NCI-H2029 treated with DMSO at 0.1 percent for 48 hours (cell line): ENCODE measurements at regions not wholly inside any gene's neighbourhood (a gene's known extent, or its start where the extent isn't known, plus 50 kb on each side); places are given as distances from the start of the nearest gene placed in this dataset.
"Not testable (repeated sequence)": the region's sequence is repeated elsewhere in the genome, so short reads cannot be mapped to it uniquely, and the experiment has no call there.

ENCODE experiments used
- DNase-seq: peaks from one replicate; lab custom pipeline; 2025; lab: John Stamatoyannopoulos, UW

DNA sequence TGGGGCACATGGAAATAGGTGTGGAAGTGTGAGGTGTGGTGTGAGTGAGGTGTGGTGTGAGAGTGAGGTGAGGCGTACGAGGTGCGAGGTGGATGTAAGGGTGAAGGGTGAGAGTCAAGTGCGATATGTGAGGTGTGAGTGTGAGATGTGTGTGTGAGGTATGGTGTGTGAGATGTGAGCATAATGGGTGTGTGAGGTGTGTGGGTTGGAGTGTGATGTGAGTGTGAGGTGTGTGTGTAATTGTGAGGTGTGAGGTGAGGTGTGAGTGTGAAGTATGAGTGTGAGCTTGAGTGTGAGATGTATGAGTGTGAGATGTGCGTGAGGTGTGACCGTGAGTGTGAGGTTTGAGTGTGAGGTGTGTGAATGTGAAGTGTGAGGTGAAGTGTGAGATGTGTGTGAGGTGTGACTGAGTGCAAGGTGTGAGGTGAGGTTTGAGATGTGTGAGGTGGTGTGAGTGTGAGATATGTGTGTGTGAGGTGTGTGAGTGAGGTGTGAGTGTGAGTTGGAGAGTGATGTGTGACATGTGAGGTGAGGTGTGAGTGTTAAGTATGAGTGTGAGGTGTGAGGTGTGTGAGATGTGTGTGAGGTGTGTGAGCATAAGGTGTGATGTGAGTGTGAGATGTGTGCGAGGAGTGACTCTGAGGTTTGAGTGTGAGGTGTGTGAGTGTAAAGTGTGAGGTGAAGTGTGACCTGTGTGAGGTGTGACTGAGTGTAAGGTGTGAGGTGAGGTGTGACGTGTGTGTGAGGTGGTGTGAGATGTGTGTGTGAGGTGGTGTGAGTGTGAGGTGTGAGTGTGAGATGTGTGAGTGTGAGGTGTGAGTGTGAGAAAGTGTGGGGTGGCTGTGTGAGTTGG, 354.0 kb downstream of the FOXL1 start:
- no peak for DNase-seq

DNA sequence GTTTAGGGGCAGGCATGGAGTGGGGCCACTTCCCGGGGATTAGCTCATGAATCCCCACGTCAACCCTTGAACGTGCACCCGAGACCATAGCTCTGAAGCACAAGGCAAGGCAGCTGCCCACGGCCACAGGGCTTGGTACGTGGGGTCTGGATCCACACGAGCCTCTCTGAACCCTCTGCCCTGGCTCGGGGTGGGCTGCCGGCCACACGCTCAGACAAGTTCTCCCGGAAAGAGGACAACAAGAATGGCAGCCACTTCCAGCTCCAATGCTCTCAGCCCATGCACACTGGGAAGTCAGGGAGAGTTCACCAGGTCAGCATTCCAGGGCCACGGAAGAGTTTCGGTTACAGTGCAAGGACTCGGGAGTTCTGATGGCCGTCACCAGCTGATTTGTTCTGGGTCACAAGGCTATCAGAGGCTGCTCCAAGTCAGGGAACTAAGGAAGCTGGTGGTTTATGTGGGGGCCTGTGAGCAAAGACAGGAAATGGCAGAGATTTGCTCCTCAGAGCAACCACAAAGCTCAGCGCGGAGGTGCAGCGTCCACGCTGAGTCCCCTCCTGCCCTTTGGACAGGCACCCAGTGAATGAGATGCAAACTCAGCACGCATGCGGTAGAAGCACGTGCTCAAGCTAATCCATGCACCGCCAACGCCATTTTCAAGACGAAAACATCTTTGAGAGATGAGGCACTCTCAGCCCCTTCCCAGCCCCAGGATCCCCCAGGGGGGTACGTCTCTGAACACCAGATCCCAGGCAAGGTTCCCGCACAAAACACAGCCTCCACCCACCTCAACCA, 356.4 kb downstream of the FOXL1 start:
- DNase-seq: no peak

DNA sequence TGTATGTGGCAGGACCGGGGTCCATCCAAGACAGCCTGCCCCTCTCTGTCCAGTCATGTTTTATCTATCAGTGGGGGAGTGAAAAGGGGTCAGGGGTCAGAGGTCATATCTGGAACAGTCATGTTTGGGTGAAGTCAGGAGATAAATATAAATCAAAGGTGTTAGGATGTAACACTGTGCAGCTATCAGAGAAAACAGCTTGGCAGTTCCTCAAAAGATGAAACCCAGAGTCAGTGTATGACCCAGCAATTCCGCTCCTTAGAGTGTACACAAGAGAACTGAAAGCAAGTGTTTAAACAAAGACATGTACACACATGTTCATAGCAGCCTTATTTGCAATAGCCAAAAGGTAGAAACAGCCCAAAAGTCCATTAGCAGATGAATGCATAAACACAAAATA, 361.3 kb downstream of the FOXL1 start:
- no peak for DNase-seq

DNA sequence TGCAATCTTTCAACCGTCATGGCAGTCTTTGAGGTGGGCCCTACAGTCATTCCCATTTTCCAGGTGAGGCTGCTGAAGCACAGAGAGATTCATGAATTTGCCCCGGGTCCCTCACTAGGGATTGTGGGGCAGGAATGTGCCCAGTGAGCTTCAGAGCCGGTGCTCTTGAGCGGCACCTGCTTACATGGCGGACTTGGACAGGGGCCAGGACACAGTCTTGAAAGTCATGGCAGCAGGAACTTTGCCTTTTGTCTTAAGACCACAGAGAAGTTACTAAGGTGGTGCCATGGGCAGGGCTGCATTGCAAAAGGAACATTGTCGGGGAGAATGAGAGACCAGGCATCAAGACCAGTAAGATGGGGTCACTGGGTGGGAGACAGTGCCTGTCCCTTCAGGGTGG, 363.4 kb downstream of the FOXL1 start:
- no peak for DNase-seq

DNA sequence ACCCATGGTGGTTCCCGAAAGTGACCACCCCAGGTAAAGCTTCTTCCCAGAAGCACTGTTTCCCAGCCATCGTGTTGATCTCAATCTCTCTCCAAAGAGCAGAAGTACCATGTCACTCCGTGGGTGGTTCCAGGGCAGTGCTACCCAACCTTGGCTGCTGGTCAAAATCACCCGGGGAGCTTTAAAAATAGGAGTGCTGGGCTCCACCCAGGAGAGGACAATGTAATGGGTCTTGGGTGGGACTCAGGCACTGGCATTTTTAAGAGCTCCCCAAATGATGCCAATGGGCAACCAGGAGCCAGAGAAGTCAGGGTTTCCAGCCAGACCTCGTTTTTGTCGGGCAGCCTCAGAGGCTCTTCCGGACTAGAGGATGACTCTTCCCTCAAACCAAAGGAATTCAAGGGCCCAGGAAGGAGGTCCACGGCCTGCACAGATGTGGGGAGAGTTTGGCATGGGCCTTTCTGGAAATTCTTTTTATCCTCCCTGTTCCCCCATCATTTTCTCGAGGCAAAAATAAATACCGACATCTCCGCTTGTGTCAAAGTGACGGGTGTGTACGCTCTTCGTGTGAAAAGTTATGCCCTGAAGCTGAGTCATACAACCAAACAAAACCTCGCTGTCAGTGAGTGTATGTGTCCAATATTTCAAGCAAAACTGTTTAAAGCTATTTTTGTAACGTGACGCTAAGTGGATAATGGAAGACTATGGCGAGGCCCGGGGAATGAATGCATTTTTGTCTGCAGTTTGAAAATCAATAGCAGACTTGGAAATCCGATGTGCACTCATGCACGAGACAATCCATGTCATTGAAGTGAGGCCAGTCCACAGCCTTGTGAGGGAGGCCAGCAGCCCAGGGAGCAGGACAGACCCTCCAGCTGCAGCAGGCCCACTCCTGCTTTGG, 364.1 kb downstream of the FOXL1 start:
- DNase-seq: no peak

DNA sequence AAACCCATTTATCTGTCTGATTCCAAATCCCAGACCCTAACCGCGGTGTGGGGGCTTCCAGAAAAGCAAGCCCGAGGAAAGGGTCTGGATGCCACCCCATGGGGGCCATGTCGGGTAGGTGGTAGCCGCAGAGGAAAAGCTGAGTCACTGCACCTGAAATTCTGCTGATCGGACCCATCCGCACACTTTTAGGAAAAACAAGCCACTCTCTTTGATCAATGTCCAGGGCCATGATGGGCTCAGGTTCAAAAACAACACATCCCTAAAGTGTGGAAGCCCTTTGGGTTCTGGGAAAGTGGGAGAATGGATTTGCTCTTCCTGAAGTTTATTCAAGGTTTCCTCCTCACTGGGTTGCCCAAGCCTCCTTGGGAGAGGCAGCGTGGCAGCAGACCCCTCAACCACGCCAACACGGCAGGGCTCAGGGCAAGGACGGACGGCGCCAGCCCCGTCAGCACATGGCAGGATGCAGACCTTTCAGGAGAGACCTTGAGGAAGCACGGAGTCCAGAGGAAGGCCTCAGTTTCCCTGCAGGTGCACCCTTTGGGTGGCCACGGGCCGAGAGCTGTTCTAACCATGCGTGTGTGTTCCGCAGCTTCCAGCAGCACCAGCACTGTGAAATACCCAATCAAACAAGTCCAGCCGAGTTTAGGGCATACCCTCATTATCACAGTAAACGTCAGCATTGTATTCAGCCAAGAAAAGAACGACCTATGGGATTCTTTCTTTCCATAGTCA, 367.0 kb downstream of the FOXL1 start:
- DNase-seq: no peak

DNA sequence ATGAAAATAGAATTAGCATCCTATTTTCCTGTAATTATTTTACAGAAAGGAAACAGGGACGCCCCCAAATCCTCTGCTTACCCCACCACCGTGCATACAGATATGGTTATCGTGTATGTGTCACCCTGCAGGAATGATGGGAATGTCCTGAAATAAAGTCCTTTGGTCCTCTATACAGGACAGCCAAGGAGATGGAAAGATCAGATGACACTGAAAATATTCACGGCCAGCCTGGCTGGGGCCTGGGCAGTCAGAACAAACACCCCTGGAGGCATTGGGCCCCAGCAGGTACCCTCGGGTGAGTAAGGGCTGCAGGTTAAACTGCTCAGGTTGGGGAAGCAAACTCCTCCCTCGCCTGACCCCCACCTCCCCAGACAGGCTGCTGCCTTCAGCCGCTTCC, 368.0 kb downstream of the FOXL1 start:
- DNase-seq: no peak

DNA sequence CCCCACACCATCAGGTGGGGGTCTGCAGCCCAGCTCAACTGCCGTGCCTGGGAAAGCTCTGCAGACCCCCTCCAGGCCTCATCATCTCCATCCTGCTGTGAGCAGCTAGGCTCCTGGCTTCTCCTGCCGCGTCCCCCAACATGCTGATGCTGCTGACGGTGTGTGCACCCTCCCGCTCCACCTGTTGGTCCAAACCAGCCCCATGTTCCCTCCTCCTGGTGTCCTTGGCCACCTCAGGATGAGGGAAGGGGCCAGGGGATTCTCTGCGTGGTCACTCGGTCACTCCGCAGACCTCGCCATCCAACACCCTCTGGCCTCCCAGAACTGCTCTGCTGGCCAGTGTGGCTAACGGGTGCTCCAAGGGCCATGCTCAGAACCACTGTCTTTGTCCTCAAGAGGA, 368.6 kb downstream of the FOXL1 start:
- DNase-seq: no peak

DNA sequence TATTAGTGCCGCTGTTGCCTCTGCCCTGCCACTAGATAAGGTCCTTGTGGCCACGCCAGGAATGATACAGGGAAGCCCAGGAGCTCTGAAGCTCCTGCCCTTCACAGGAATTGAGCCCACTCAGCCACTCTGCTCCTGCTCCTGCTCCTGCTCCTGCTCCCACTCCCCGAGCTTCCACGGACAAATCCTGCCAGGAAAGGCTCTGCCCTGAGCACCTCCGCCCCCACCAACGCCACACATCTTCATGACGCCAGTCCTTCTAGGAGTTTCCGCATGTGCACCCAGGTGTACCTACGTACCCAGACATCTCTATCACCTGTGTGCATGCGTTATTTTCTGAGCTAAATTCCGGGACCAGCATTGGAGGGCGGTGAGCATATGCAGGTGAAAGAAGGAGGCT, 369.1 kb downstream of the C16orf95 start:
- no peak for DNase-seq

DNA sequence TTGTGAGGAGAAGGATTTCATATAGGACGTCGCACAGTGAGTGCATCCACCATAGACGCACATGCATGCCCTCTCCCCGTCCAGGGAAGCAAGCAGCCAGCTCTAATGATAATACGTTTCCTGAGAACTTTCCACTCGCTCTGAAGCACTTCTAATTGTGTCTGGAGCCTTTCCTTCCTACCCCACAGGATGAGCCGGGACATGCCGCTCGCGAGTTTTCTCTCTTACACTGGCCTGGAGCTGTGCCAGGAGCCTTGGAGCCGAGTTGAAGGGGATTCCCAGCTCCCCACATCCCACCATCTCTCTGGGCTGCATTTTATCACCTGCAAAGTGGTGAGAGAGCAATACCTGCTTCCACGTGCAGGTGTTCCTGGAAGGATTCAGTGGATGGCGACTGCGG, 368.1 kb downstream of the C16orf95 start:
- no peak for DNase-seq

DNA sequence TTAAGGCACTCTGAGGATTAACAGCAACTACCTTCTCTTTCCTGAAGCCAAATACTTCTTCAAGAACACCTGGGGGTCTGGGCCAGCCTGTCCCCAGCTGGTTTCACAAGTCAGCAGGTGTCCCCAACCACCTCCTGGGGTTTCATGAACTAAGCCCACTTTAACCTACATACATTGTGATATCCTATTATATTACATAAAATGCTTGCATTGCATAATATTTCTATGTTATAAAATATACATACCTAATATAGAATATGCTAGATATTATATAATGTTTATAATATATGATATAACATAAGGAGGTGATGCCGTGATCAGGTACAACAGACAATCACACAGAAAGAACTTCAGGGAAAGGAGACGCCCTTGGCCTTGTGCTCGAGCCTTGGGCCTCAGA, 367.6 kb downstream of the C16orf95 start:
- no peak for DNase-seq

DNA sequence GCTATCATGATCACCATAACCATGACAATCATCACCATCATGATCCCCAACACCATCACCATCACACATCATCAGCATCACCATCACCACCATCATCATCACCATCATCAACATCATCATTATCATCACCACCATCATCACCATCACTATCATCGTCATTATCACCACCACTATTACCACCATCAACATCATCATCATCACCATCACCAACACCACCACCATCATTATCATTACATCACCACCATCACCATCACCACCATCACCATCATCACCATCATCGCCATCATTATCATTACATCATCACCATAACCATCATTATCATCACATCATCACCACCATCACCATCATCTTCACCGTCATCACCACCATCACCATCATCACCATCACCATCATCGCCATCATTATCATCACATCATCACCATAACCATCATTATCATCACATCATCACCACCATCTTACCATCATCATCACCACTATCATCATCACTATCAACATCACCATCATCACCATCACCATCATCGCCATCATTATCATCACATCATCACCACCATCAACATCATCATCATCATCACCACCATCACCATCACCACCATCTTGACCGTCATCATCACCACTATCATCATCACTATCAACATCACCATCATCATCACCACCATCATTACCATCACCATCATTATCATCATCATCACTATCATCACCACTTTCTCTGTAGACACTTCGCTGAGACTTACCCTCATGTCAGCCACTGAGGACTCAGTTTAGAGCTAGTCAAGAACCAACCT, 366.0 kb downstream of the C16orf95 start:
- DNase-seq: no peak

DNA sequence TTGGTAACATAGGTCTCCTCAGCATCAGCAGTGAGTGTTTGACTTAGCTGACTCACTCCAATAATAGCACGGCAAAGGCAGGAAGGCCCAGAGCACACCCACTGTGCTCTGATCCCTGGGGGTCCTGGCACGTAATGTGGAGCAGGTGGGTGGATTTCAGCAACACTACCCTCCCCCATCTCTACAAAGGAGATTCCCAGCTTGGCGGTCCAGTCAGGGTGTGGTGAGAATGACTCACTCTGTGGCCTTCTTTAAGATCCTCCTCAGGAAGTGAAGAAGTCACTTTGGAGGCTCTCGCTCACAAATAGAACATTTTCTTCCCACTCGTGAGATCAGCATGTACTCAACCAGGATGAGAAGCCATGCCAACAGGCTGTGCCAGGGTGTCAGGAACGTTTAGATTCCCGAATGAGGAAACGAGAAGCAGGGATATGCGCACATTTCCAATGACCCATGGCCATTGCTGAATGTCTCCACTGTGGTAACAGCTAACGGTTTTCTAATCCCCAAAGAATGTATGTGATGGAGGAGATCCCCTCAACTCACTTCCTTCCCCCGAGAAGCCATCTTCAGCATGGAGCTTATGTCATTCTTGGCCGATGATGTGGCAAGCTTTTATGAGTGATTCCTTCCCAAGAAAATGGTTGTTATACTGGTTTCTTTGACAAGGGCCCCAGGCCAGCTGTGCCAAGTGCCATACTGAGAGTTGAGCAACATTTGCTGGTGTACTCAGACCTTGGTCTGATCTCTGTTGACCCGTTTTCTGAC, 365.2 kb downstream of the C16orf95 start:
- no peak for DNase-seq

DNA sequence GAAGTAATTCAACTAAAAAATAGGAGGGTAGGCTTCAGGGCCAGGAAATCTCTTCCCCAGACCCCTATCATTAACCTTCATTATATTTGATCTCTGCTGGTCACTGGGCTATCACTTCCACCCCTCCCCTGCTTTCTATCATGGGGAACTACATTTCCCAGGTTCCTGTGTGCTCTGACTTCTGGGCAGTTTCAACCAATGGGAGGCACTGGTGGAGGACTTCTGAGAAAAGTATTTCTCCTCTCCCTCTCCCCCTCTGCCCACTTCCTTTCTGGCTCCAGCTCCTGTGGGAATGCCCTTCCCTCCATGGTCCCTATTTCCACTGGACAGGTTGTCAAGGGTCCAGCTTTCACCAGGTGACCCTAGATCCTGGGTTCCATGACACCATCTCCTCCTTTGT, 364.4 kb downstream of the C16orf95 start:
- no peak for DNase-seq

DNA sequence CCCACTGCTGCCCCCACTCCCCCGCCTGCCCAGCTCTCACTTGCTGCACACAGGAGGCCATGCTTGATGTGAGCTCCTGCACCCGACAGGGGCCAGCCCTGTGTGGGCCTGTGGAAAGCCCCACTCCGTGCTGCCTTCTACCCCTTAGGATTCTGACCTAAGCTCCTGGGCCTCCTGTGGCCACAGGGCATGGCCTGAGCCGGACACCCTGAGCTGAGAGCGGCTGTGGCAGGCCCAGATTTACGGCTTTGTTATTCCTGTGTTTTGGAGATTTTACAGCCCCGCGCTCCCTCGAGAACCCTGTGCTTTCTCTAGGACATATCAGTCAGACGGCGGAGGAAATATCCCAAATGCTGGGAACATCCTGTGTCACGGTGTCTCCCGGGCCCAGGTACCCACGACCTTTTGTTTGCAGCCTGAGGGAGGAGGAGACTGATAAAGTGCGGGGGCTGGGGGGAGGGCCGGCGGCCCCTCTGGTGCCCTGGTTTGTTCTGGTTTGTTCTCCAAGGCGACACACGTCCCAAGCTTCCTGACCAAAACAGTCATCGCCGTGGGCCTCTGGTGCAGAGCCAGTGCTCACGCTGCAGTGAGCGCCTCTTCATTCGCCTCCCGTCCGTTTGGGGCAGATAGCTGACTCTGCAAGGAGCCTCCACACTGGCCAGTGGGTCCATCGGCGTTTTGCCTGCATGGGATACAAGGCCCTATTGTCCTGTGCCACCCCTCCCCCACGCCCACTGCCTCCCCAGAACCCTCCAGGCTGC, 363.4 kb downstream of the C16orf95 start:
- no peak for DNase-seq

DNA sequence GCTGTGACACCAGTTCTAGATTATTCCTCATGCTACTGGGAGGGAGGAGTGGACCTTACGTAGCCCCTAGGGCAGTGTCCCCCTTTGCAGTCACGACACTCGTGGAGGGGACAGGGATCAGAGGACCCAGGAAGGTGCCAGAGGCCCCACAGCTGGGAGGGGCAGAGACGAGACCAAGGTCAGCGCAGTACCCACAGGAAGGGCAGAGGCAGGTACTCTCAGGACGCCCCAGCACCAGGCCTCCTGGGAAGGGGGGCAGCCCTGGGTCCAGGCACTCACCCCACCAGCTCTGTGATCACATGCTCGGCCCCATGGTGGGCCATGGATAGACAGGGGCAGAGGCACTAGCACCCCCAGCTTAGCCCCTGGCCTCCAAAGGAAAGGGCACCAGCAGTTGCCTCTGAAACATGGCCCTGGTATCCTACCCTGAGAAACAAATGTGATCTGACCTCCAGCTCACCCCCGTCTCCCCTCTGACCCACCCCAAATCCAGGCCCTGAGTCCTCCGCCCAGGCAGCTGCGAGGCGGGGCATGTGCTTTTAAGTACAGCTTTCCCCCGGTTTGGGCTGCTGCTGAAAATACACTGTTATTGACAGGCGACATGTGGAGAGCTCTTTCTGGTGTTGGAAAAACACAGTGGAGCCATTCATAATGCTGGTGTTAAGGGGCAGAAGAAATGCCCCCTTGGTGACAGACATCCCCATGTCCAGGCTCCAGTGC, 361.9 kb downstream of the C16orf95 start:
- no peak for DNase-seq

DNA sequence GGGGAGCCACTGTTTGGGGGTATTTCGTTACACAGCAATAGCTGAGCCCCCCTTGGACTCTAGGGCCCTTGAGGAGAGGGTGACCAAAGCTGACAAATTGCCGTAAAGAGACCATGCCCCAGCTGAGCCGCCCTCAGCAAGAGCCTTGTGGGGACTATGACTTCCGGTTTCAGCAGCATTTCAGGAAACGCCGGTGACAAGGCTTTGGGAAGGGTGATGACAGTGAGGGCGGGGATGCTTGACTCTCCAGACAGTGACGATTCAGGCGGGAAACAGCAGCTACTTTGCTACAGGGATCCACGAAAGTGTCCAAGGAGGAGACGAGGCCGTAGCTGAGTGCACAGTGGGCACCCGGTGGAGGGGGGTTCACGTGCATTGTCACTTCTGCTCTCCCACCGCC, 360.8 kb downstream of the C16orf95 start:
- DNase-seq: no peak

DNA sequence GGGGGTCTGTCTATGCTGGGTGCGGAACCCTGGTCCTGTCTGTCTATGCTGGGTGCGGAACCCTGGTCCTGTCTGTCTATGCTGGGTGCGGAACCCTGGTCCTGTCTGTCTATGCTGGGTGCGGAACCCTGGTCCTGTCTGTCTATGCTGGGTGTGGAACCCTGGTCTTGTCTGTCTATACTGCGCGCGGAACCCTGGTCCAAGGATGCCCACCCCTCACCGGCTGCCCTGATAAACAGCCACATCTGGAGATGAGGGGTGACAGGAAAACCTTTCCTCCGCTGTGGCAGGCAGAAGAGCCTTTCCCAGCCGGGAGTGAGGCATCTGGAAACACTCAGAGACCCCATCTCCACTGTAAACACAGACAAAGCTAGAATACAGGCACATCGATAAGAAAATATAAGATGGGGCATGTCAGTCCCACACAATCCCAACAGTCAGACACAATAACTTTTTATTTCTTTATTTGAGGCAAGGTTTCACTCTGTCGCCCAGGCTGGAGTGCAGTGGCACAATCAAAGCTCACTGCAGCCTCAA, 359.5 kb downstream of the C16orf95 start:
- not testable (repeated sequence) for DNase-seq
